IPS-18c (cell line): ENCODE measurements at regions not wholly inside any gene's neighbourhood (a gene's known extent, or its start where the extent isn't known, plus 50 kb on each side); places are given as distances from the start of the nearest gene placed in this dataset.
"Not testable (repeated sequence)": the region's sequence is repeated elsewhere in the genome, so short reads cannot be mapped to it uniquely, and the experiment has no call there.

Experiments
- H3K4me3 ChIP-seq: 2 replicates; pipeline ENCODE4 v1.7.0; 2013; ENCODE audit warnings: low read depth, mild to moderate bottlenecking, low read length, moderate library complexity; ENCODE audit not compliant: insufficient read depth
- H3K9me3 ChIP-seq: one replicate; pipeline ENCODE4 v1.6.1; 2013; ENCODE audit warnings: mild to moderate bottlenecking, low read length, moderate library complexity; ENCODE audit not compliant: control insufficient read depth, insufficient read depth

DNA sequence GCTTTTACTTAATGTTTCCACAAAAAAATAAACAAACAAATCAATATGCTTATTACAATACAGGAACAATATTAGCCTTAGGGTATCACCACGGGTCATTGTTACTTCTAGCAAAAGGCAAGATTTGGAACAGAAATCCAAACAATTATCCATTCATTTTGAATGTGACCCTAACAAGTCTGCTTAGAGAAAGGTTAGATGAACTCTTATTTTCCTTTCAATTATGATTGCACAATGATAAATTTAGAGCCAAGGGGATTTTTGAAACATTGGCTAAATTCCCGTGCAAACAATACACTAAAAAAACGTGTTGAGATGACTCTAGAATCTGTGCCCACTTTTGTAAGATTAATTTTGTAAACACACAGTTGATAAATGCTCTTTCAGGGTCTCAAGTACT lies 474.7 kb downstream of the PCDH7 start:
- Histone ChIP-seq H3K9me3 (peaks cover 5% of the 10 kb centered on the region), H3K4me3 (no peak overlapping the region)

- H3K9me3 ChIP-seq = peaks cover 5% of the 10 kb centered on the region
Measured at GRCh38 chr4:31199644-31200043, 479.5 kb downstream of the PCDH7 start.

DNA sequence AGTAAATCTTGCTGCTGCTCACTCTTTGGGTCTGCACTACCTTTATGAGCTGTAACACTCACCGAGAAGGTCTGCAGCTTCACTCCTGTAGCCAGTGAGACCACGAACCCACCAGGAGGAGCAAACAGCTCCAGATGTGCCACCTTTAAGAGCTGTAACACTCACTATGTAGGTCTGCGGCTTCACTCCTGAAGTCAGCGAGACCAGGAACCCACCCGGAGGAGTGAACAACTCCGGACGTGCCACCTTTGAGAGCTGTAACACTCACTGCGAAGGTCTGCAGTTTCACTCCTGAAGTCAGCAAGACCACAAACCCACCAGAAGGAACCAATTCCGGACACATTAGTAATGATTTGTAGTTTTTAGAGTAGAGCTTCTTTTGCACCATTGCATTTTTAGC lies 481.9 kb downstream of the PCDH7 start:
- H3K9me3 ChIP-seq, H3K4me3 ChIP-seq: not testable (repeated sequence)

More at GRCh38 chr4:31199644-31200043, 479.5 kb downstream of the PCDH7 start:
- H3K4me3 ChIP-seq = no peak overlapping the region

GRCh38 chr4:31204874-31205273 lies 484.7 kb downstream of the PCDH7 start:
- no peak overlapping the region for H3K4me3 ChIP-seq
- no peaks in the 10 kb centered on the region for H3K9me3 ChIP-seq

DNA sequence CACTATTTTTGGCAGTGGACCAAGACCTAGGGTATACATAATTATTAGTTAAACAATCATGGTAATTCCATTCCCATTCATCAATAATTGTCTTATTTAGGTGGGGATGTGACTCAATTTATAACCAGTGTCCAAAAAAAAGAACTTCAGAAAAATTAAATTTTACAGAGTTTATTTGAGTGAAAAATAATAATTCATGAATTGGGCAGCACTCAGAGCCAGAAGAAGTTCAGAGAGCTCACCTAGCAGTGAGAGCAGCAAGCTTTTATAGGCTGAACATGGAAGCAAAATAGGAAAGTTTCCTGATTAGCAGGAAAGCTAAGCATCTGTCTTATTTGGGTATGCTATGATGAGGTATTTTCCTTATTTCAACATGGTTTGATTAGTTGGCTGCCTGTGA lies 500.8 kb downstream of the PCDH7 start:
- no peaks in the 10 kb centered on the region for H3K9me3 ChIP-seq

DNA sequence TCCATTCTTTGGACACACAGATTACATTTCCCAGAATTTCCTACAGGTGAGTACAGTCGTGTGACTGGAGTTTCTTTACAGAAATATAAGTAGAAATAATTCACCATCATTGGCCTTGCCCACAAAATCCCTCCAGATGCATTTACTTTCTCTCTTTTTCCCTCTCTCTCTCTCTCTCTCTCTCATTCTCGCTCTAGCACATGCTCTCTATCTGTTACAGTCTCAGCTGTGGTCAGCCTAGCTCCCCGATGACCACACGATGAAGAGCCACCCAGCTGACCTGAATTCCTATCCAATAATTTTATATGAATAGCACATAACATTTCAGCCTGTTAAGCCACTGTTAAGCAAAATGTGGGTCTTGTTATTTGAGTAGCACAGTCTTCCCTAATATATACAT lies 507.9 kb downstream of the PCDH7 start:
- Histone ChIP-seq H3K4me3 (no peak overlapping the region), H3K9me3 (no peaks in the 10 kb centered on the region)

More for the DNA sequence above, 500.8 kb downstream of the PCDH7 start:
- H3K4me3 ChIP-seq = no peak overlapping the region

GRCh38 chr4:31230594-31230993 lies 510.4 kb downstream of the PCDH7 start:
- H3K9me3 ChIP-seq = no peaks in the 10 kb centered on the region
- no peak overlapping the region for H3K4me3 ChIP-seq

DNA sequence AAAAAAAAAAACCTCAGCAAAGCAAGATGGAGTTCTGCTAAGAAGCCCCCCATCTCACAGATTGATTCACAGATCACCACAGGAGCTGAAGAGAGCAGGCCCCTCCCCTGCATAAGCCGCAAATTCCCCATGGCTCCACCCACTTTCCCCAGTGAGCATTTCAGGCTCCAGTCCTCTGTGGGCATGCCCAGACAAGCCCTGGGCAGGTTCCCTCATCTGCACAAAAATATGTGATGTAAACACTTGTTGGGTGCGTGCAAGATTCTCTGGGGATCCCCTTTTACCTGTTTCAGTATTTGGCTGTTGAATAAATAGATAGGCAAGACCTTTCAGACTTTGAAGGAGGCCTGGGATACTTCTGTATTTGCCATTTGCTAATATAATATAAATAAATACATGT lies 514.3 kb downstream of the PCDH7 start:
- H3K9me3 ChIP-seq = no peaks in the 10 kb centered on the region

DNA sequence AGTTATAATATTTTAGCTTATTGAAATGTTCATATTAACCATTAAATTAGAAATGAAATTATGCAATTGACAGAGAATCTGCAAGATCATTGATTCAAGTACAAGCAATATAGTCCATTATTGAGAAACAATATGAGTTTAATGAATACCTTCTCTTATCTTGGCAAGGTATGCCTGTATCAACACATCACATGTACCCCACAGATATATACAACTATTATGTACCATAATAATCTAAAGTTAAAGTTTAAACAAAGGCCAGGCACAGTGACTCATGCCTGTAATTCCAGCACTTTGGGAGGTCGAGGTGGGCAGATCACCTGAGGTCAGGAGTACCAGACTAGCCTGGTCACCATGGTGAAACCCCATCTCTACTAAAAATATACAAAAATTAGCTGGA lies 514.7 kb downstream of the PCDH7 start:
- Histone ChIP-seq H3K9me3 (no peaks in the 10 kb centered on the region), H3K4me3 (no peak overlapping the region)

More for the DNA sequence above, 514.3 kb downstream of the PCDH7 start:
- no peak overlapping the region for H3K4me3 ChIP-seq

GRCh38 chr4:31236020-31236638 lies 516.0 kb downstream of the PCDH7 start:
- H3K9me3 ChIP-seq = no peaks in the 10 kb centered on the region
- no peak overlapping the region for H3K4me3 ChIP-seq

DNA sequence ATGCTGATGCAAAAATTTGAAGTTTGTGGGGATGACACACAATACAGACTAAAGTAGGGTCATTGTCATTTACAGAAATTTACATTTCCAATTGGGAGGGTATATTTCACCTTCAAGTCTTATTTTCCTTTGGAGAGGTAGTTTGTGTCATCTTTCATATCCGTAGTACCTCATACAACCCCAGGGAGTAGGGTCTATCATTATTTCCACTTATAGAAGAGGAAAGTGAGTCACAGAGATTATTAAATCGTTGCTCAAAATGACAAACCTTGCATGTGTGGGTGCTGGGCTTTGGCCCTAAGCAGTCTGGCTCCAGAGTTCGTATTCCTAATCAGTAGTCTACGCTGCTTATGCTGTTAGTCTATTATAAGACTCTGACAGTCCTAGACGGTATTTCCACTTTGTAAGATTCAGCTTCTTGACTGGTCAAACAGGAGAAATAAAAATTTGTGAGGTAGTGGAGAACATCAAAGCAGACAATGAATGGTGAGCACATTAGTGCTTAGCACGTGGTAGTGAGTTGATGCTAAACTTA lies 516.5 kb downstream of the PCDH7 start:
- H3K4me3 ChIP-seq = no peak overlapping the region

DNA sequence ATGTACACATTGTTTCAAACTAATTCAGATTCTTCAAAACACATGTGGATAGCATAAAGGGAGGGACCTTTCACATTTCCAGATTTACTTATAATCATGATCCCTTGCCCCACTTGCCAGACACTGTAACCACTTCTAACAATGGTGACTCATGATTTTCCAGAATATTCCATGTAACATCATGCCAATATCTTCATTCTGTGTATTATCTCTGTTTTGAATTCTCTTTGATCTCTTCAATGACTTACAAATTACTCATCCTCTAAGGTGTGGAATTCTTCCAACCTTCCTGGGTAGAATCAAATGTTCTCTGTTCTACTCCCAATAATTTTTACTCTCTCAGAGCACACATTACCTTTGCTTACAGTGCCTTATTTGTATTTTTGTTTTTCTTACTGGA lies 517.1 kb downstream of the PCDH7 start:
- no peak overlapping the region for H3K4me3 ChIP-seq

More for the DNA sequence above, 516.5 kb downstream of the PCDH7 start:
- no peaks in the 10 kb centered on the region for H3K9me3 ChIP-seq

GRCh38 chr4:31239886-31240285 lies 519.7 kb downstream of the PCDH7 start:
- no peak overlapping the region for H3K4me3 ChIP-seq
- H3K9me3 ChIP-seq = no peaks in the 10 kb centered on the region

More for the DNA sequence above, 517.1 kb downstream of the PCDH7 start:
- H3K9me3 ChIP-seq = no peaks in the 10 kb centered on the region

GRCh38 chr4:31241504-31242106 lies 521.4 kb downstream of the PCDH7 start:
- Histone ChIP-seq H3K4me3 (no peak overlapping the region), H3K9me3 (no peaks in the 10 kb centered on the region)

GRCh38 chr4:31246856-31247255 lies 526.7 kb downstream of the PCDH7 start:
- Histone ChIP-seq H3K4me3 (no peak overlapping the region), H3K9me3 (no peaks in the 10 kb centered on the region)

- Histone ChIP-seq H3K4me3 (no peak overlapping the region), H3K9me3 (no peaks in the 10 kb centered on the region)
Measured at GRCh38 chr4:31259119-31259518, 539.0 kb downstream of the PCDH7 start.

GRCh38 chr4:31261632-31262031 lies 541.5 kb downstream of the PCDH7 start:
- Histone ChIP-seq H3K4me3 (no peak overlapping the region), H3K9me3 (no peaks in the 10 kb centered on the region)

DNA sequence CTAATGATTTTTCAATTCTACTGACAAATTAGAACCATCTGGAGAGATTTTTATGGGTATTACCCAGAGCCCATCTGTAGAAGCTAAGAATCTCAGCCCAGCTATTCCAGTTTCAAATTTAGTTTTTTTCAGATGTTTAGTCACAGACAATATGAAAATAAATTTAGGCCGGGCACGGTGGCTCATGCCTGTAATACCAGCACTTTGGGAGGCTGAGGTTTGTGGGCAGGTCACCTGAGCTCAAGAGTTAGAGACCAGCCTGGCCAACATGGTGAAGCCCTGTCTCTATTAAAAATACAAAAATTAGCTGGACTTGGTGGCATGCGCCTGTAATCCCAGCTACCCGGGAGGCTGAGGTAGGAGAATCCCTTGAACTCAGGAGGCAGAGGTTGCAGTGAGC lies 545.9 kb downstream of the PCDH7 start:
- H3K9me3 ChIP-seq, H3K4me3 ChIP-seq: not testable (repeated sequence)
